Vagina (tissue), 2 donors: ENCODE measurements at regions not wholly inside any gene's neighbourhood (a gene's known extent, or its start where the extent isn't known, plus 50 kb on each side); places are given as distances from the start of the nearest gene placed in this dataset.

Experiments
- CTCF ChIP-seq, 3 experiments: fragments of 450-650 bp in 2 of 3; fragments of 200-600 bp in 1 of 3; sonication (generic) in 1 of 3; IDR thresholded peaks; one replicate each; pipeline ENCODE4 v1.5.1; 2017 to 2019; ENCODE audit warnings: antibody characterized with exemption in 3 of 3, mild to moderate bottlenecking in 2 of 3, moderate library complexity in 2 of 3
- POLR2A ChIP-seq, 2 donors: fragments of 450-650 bp; IDR thresholded peaks; one replicate each; pipeline ENCODE4 v1.6.1; 2017; ENCODE audit warnings: antibody characterized with exemption in 2 of 2, mild to moderate bottlenecking in 2 of 2, moderate library complexity in 2 of 2
- POLR2AphosphoS5 ChIP-seq, 2 donors: sonication (generic); formaldehyde crosslinking; IDR thresholded peaks; one replicate each; pipeline ENCODE4 v1.9.0; 2017; ENCODE audit warnings: antibody characterized with exemption in 2 of 2, mild to moderate bottlenecking in 2 of 2, low read depth in 1 of 2; ENCODE audit not compliant: insufficient read depth in 1 of 2

- TF ChIP-seq CTCF (IDR thresholded peaks at IDR 0.05) = no peak
- TF ChIP-seq POLR2AphosphoS5 (IDR thresholded peaks at IDR 0.05; ENCODE audit: insufficient read depth in 1 of 2, low read depth in 1 of 2) = no peak
- no peak for TF ChIP-seq POLR2A (IDR thresholded peaks at IDR 0.05)
Measured at GRCh38 chr6:159440911-159441703, 251.9 kb downstream of the SOD2 start.
